ENCODE measurements at regions not wholly inside any gene's neighbourhood (a gene's known extent, or its start where the extent isn't known, plus 50 kb on each side); places are given as distances from the start of the nearest gene placed in this dataset.

DNA sequence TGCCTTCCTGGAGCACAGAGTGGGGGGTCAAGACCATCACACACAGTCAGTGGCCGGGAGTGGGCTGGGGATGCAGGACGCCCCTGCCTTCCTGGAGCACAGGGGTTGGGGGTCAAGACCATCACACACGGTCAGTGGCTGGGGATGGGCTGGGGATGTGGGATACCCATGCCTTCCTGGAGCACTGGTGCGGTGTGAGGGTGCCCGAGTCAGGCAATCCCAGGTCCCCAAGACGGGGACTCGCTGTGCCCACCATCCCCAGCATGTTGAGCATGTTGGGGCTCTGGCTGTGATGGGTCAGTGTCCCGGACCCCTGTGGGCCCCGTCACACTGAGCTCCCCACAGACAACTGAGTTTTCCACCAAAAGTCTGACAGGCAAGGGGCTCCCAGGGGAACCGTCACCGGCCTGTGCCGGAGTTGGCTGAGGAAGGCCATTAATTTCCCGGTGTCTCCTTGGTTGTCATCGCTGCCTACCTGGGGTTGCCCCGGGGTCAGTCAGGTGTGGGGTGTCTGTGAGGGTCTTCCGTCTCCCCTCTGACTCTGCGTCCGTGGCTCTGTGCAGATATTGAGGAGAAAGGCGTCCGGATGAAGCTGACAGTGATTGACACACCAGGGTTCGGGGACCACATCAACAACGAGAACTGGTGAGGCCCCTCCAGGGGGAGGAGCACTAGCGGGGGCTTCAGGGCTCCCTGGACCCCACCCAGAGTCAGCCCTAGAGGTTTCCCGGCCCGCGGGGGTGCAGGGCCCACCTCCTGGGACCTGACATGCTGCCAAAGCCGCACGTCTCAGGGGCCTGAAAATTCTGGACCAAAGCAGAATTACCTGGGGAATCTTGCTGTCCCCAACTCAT, 347.1 kb downstream of the SEC14L1 start:
- Histone ChIP-seq H4K20me1 (ENCODE audit: low read length) (peaks cover 5% of the 10 kb centered on the region; the same call in 1 of the 2 replicates), H3K4me1 (ENCODE audit: insufficient read depth, low read length) (no peaks in the 10 kb centered on the region), H3K9me3 (ENCODE audit: low read length) (no peaks in the 10 kb centered on the region), H3F3A (ENCODE audit: low read length, unreplicated experiment) (no peaks in the 10 kb centered on the region), H3K4me2 (ENCODE audit: low read length) (no peak overlapping the region), H3K27ac (ENCODE audit: low read length) (no peak overlapping the region), H3K9ac (ENCODE audit: low read length) (no peak overlapping the region), H3K27me3 (ENCODE audit: low read length) (no peaks in the 10 kb centered on the region), H3K9me2 (replicated peaks; ENCODE audit: low read length) (no peaks in the 10 kb centered on the region), H2AFZ (ENCODE audit: low read length) (no peak overlapping the region), H3K36me3 (ENCODE audit: low read depth, low read length) (peaks cover 52% of the 10 kb centered on the region), H3K79me2 (ENCODE audit: low read length) (peaks cover 27% of the 10 kb centered on the region), H3K4me3 (ENCODE audit: low read length) (no peak overlapping the region)
- TF ChIP-seq EZH2phosphoT487 (IDR thresholded peaks at IDR 0.05; ENCODE audit: borderline replicate concordance, low read length), result no peak
- no peak for TF ChIP-seq EZH2 (IDR thresholded peaks at IDR 0.05; ENCODE audit: low read length, unreplicated experiment)
- TF ChIP-seq, protein P1, sequence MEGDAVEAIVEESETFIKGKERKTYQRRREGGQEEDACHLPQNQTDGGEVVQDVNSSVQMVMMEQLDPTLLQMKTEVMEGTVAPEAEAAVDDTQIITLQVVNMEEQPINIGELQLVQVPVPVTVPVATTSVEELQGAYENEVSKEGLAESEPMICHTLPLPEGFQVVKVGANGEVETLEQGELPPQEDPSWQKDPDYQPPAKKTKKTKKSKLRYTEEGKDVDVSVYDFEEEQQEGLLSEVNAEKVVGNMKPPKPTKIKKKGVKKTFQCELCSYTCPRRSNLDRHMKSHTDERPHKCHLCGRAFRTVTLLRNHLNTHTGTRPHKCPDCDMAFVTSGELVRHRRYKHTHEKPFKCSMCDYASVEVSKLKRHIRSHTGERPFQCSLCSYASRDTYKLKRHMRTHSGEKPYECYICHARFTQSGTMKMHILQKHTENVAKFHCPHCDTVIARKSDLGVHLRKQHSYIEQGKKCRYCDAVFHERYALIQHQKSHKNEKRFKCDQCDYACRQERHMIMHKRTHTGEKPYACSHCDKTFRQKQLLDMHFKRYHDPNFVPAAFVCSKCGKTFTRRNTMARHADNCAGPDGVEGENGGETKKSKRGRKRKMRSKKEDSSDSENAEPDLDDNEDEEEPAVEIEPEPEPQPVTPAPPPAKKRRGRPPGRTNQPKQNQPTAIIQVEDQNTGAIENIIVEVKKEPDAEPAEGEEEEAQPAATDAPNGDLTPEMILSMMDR (conservative IDR thresholded peaks at IDR 0.05; ENCODE audit: low read depth, low read length), result no peak
- intact Hi-C loops (cut with micrococcal nuclease), result no loop called here
- ATAC-seq (no peak), DNase-seq (no peak)
- POLR2A ChIA-PET (ENCODE audit: unreplicated experiment), result interaction anchor here (0.6 kb wide), 1 partner anchor 496 kb away, joined by 3 read pairs; no protein-coding TSS in a partner anchor
- no TSS peak for BruUV-seq (replicated peaks)
- CTCF ChIA-PET, result no interaction called here

DNA sequence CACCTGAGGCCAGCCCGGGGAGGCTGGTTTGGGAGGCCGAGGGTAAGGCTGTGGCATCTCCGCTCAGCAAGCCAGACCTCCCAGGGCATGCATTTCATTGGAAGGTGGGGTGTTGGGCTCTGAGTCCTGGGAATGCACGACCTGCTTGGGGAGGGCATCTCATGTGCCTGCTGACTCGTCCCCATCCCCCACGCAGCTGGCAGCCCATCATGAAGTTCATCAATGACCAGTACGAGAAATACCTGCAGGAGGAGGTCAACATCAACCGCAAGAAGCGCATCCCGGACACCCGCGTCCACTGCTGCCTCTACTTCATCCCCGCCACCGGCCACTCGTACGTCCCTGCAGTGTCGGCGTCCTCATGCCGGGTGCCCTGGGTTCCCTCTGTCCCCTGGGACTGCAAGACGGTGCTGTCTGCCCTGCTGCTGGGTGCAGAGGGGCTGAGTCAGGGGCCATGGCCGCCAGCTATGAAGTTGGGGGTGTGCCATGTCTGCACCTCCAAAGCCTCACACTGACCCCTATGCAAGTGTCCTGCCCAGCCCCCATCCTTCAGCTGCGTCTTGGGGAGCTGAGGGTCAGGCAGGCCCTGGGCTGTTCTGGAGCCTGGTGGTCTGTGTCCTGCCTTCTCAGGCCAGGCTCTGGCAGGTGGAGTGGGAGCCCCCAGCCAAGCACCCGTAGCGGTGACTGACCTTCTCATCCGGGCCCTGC, 347.9 kb downstream of the SEC14L1 start:
- no peak overlapping the region for H3K4me2 ChIP-seq (ENCODE audit: low read length)
- no peak overlapping the region for H2AFZ ChIP-seq (ENCODE audit: low read length)
- H3K9ac ChIP-seq (ENCODE audit: low read length), result no peak overlapping the region
- no peak overlapping the region for H3K27ac ChIP-seq (ENCODE audit: low read length)
- no peak overlapping the region for H3K4me3 ChIP-seq (ENCODE audit: low read length)
- H3K27me3 ChIP-seq (ENCODE audit: low read length), result no peaks in the 10 kb centered on the region
- DNase-seq (no peak), ATAC-seq (no peak)
- peaks cover 20% of the 10 kb centered on the region for H3K79me2 ChIP-seq (ENCODE audit: low read length)
- TF ChIP-seq EZH2 (IDR thresholded peaks at IDR 0.05; ENCODE audit: low read length, unreplicated experiment), result no peak
- TF ChIP-seq, protein P1 (conservative IDR thresholded peaks at IDR 0.05; ENCODE audit: low read depth, low read length), result no peak
- no peak for TF ChIP-seq EZH2phosphoT487 (IDR thresholded peaks at IDR 0.05; ENCODE audit: borderline replicate concordance, low read length)
- peaks cover 46% of the 10 kb centered on the region for H3K36me3 ChIP-seq (ENCODE audit: low read depth, low read length)
- no TSS peak for BruUV-seq (replicated peaks)
- H3F3A ChIP-seq (ENCODE audit: low read length, unreplicated experiment), result no peaks in the 10 kb centered on the region
- ChIA-PET CTCF (no interaction called here), POLR2A (ENCODE audit: unreplicated experiment) (no interaction called here)
- peaks cover 5% of the 10 kb centered on the region; the same call in 1 of the 2 replicates for H4K20me1 ChIP-seq (ENCODE audit: low read length)
- no peaks in the 10 kb centered on the region for H3K4me1 ChIP-seq (ENCODE audit: insufficient read depth, low read length)
- intact Hi-C loops (cut with micrococcal nuclease), result no loop called here
- H3K9me2 ChIP-seq (replicated peaks; ENCODE audit: low read length), result no peaks in the 10 kb centered on the region
- no peaks in the 10 kb centered on the region for H3K9me3 ChIP-seq (ENCODE audit: low read length)

Data from PC-3 (cell line).